PC-9 (cell line): ENCODE measurements at regions not wholly inside any gene's neighbourhood (a gene's known extent, or its start where the extent isn't known, plus 50 kb on each side); places are given as distances from the start of the nearest gene placed in this dataset.

Source experiments
- CTCF ChIP-seq: fragments of 200-600 bp; sonication (generic); conservative IDR thresholded peaks from 2 replicates; pipeline ENCODE4 v1.6.1; 2017; ENCODE audit warnings: mixed run types, antibody characterized with exemption, mild to moderate bottlenecking, moderate library complexity
- EZH2 ChIP-seq: fragments of 200-600 bp; sonication (generic); IDR thresholded peaks from 2 replicates; pipeline ENCODE4 v1.8.0; 2017; ENCODE audit warnings: antibody characterized with exemption, low read depth

GRCh38 chr16:13708347-13709120 is 211.4 kb upstream of the ERCC4 start:
- TF ChIP-seq CTCF (no peak), EZH2 (no peak)
